ENCODE measurements at regions not wholly inside any gene's neighbourhood (a gene's known extent, or its start where the extent isn't known, plus 50 kb on each side); places are given as distances from the start of the nearest gene placed in this dataset.
"Not testable (repeated sequence)": the region's sequence is repeated elsewhere in the genome, so short reads cannot be mapped to it uniquely, and the experiment has no call there.

GRCh38 chr9:22170556-22170955 lies 161.5 kb upstream of the CDKN2B start:
- in situ Hi-C loops (cut with MboI; ENCODE audit: low sequenced_read_pairs) = no loop called here

- in situ Hi-C loops (cut with MboI; ENCODE audit: low sequenced_read_pairs) = no loop called here
These were observed 162.0 kb upstream of the CDKN2B start for GRCh38 chr9:22170990-22171670.

- in situ Hi-C loops (cut with MboI; ENCODE audit: low sequenced_read_pairs) = no loop called here
These were observed 162.6 kb upstream of the CDKN2B start for GRCh38 chr9:22171691-22172090.

GRCh38 chr9:22173908-22174307 lies 164.8 kb upstream of the CDKN2B start:
- in situ Hi-C loops (cut with MboI; ENCODE audit: low sequenced_read_pairs) = no loop called here

- in situ Hi-C loops (cut with MboI; ENCODE audit: low sequenced_read_pairs) = no loop called here
These were observed 167.0 kb upstream of the CDKN2B start for GRCh38 chr9:22175972-22176545.

- in situ Hi-C loops (cut with MboI; ENCODE audit: low sequenced_read_pairs) = not testable (repeated sequence)
These were observed 171.9 kb upstream of the CDKN2B start for GRCh38 chr9:22181021-22181420.

DNA sequence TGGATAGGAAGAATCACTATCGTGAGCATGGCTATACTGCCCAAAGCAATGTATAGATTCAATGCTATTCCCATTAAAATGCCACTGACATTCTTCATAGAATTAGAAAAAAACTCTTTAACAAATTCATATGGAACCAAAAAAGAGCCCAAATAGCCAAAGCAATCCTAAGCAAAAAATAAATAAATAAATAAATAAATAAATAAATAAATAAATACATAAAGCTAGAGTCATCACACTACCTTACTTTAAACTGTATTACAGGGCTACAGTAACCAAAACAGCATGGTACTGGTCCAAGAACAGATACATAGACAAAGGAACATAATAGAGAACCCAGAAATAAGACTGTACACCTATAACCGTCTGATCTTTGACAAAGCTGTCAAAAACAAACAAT lies 180.4 kb upstream of the CDKN2B start:
- in situ Hi-C loops (cut with MboI; ENCODE audit: low sequenced_read_pairs) = no loop called here

DNA sequence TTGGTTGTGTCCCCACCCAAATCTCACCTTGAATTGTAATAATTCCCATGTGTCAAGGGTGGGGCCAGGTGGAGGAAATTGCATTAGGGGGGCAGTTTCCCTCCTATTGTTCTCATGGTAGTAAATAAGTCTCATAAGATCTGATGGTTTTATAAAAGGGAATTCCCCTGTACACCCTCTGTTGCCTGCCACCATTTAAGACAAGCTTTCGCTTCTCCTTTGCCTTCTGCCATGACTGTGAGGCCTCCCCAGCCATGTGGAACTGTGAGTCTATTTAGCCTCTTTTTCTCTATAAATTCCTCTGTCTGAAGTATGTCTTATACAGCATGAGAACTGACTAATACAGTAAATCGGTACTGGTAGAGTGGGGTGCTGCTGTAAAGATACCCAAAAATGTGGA lies 187.9 kb upstream of the CDKN2B start:
- in situ Hi-C loops (cut with MboI; ENCODE audit: low sequenced_read_pairs) = not testable (repeated sequence)

GRCh38 chr9:22198681-22199080 lies 189.6 kb upstream of the CDKN2B start:
- in situ Hi-C loops (cut with MboI; ENCODE audit: low sequenced_read_pairs) = no loop called here

- in situ Hi-C loops (cut with MboI; ENCODE audit: low sequenced_read_pairs) = loop anchor here (25.0 kb wide), 1 partner anchor 214 kb away; the partner anchor contains the start of genes CDKN2A and CDKN2B-AS1
These were observed 192.2 kb upstream of the CDKN2B start for GRCh38 chr9:22201256-22201655.

GRCh38 chr9:22203371-22204138 lies 194.4 kb upstream of the CDKN2B start:
- in situ Hi-C loops (cut with MboI; ENCODE audit: low sequenced_read_pairs) = loop anchor here (25.0 kb wide), 1 partner anchor 216 kb away; the partner anchor contains the start of genes CDKN2A and CDKN2B-AS1

- in situ Hi-C loops (cut with MboI; ENCODE audit: low sequenced_read_pairs) = loop anchor here (25.0 kb wide), 1 partner anchor 217 kb away; the partner anchor contains the start of genes CDKN2A and CDKN2B-AS1
These were observed 195.1 kb upstream of the CDKN2B start for GRCh38 chr9:22204240-22204639.

- in situ Hi-C loops (cut with MboI; ENCODE audit: low sequenced_read_pairs) = loop anchor here (25.0 kb wide), 1 partner anchor 220 kb away; the partner anchor contains the start of genes CDKN2A and CDKN2B-AS1
These were observed 197.7 kb upstream of the CDKN2B start for GRCh38 chr9:22206833-22207232.

DNA sequence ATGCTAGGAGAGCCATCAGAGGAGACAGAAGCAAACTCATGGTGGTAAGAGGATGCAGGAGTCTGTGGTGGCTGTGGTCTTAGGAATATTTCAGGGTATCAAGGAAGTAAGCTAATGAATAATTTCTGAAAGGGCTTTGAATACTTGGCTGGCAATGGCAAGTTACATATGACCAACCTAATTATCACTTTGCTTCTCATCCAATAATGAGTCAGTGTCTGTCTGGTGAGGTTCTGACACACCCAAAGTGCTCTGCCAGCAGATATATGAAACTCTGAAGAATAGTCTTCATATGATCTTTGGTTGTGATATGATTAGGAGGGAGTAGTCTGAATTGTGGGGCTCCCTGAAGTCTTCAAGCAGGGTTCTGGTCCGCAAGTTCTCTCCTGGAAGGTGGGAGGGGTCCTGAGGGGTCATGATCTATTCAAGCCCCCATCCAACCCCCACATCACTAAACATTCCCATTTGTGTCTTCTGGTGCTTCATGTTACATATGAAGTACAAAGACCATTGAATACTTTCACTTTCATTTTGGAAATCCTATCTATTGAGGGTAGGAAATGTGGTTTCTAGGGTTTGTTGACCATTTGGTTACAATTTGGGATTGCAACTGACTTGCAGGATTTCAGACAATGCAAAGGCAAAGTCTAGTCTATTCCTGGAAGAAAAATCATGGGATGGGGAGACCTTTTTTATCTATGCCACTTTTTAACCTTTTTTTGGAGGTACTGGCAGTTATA lies 199.9 kb upstream of the CDKN2B start:
- in situ Hi-C loops (cut with MboI; ENCODE audit: low sequenced_read_pairs) = loop anchor here (25.0 kb wide), 1 partner anchor 222 kb away; the partner anchor contains the start of genes CDKN2A and CDKN2B-AS1

GRCh38 chr9:22210262-22210661 lies 201.2 kb upstream of the CDKN2B start:
- in situ Hi-C loops (cut with MboI; ENCODE audit: low sequenced_read_pairs) = loop anchor here (25.0 kb wide), 1 partner anchor 223 kb away; the partner anchor contains the start of genes CDKN2A and CDKN2B-AS1

- in situ Hi-C loops (cut with MboI; ENCODE audit: low sequenced_read_pairs) = loop anchor here (25.0 kb wide), 1 partner anchor 224 kb away; the partner anchor contains the start of genes CDKN2A and CDKN2B-AS1
These were observed 201.8 kb upstream of the CDKN2B start for GRCh38 chr9:22210936-22211335.

GRCh38 chr9:22211588-22212360 lies 202.7 kb upstream of the CDKN2B start:
- in situ Hi-C loops (cut with MboI; ENCODE audit: low sequenced_read_pairs) = loop anchor here (25.0 kb wide), 1 partner anchor 224 kb away; the partner anchor contains the start of genes CDKN2A and CDKN2B-AS1

DNA sequence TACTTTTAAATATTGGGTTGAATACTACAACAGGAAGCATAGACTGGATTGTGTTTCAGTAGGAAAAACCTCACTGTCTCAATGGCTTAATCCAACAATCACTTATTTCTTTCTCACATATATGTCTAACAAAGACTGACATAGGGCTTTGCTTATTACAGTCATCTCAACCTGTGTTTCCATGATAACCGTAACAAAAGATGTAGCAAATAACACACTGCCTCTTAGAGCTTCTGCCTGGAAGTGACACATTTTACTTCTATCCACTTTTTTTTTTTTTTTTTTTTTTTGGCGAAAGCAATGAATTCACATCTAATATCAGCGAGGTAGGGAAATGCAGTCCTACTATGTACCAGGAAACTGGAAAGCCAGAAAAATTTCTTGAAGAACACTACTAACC lies 204.9 kb upstream of the CDKN2B start:
- in situ Hi-C loops (cut with MboI; ENCODE audit: low sequenced_read_pairs) = loop anchor here (25.0 kb wide), 1 partner anchor 227 kb away; the partner anchor contains the start of genes CDKN2A and CDKN2B-AS1

DNA sequence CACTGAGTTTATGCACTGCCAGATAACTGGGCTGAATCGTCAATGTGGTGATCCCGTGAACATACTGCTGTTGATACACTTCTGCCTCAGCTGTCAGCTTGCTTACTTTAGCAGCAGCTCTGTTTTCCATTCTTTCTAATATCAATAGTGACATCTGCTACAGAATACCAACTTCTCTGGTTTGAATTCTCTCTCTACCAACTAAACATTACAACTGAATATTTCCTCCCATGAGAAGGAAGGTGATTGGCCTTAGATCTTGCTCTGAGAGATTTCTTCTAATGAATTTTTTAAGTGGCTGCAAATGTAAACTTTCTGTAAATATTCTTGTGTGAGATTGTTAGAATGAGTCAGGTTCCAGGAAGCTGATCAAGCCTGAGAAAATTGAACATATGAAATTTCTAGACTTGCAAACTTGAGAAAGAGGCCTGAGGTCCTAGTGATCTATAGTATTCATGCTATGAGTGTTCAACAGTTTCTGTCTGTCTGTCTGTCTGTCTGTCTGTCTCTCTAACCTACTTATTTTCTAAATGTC lies 205.5 kb upstream of the CDKN2B start:
- in situ Hi-C loops (cut with MboI; ENCODE audit: low sequenced_read_pairs) = loop anchor here (25.0 kb wide), 1 partner anchor 227 kb away; the partner anchor contains the start of genes CDKN2A and CDKN2B-AS1
